Astrocyte of the cerebellum (primary cell): ENCODE measurements at regions not wholly inside any gene's neighbourhood (a gene's known extent, or its start where the extent isn't known, plus 50 kb on each side); places are given as distances from the start of the nearest gene placed in this dataset.
A peak's percentile ranks its signal among the peaks of the same experiment; 100 is the strongest.

ENCODE experiments used
- DNase-seq: peaks from one replicate; pipeline ENCODE4 v3.0.0-alpha.2; 2011; ENCODE audit warnings: low read depth
- H3K4me3 ChIP-seq: 2 replicates; pipeline ENCODE4 v1.5.1; 2011; ENCODE audit warnings: mild to moderate bottlenecking, low read depth, low read length, moderate library complexity
- in situ Hi-C: cut with HindIII; loops from 2 replicates; pipeline ENCODE4 v1.10.0; 2017; ENCODE audit warnings: low sequenced_read_pairs
- TF ChIP-seq, protein P1 (sequence below): IDR thresholded peaks from 2 replicates; pipeline ENCODE4 v1.5.1; 2012; ENCODE audit warnings: low read length, low read depth, moderate library complexity, mild to moderate bottlenecking; ENCODE audit errors: missing control alignments

DNA sequence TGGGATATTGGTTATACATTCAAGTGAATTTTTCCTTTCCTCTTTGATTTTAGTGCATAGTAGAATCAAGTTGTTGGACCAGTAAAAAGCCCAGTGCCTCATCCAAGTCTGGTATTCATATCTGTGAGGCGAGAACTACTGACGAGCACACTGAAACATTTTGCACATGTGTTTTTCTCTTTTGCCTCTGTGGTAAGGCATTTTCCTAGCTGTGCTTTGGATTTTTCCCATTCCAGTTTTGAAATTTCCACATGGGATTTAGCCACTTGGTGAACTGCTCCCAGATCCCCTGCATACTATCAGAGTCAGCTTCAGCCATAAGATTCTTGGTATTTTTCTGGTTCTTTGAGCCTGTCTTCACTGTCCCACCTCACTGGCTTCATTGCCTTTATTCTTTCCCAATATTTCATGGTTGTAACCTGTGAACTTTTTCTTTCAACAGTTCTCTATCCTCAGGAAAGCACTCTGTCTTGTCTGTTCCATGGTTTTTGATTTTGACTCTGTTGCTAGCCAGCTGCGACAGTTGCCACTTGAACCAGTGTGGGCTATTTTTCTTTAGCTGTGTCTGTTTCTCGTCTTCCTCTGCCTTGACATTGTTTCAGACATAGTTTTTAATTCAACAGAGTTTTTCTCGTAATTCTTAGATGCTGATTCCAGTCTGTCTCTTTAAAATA, 239.0 kb downstream of the REEP3 start:
- TF ChIP-seq, protein P1, sequence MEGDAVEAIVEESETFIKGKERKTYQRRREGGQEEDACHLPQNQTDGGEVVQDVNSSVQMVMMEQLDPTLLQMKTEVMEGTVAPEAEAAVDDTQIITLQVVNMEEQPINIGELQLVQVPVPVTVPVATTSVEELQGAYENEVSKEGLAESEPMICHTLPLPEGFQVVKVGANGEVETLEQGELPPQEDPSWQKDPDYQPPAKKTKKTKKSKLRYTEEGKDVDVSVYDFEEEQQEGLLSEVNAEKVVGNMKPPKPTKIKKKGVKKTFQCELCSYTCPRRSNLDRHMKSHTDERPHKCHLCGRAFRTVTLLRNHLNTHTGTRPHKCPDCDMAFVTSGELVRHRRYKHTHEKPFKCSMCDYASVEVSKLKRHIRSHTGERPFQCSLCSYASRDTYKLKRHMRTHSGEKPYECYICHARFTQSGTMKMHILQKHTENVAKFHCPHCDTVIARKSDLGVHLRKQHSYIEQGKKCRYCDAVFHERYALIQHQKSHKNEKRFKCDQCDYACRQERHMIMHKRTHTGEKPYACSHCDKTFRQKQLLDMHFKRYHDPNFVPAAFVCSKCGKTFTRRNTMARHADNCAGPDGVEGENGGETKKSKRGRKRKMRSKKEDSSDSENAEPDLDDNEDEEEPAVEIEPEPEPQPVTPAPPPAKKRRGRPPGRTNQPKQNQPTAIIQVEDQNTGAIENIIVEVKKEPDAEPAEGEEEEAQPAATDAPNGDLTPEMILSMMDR, result no peak
- H3K4me3 ChIP-seq, result no peak overlapping the region
- no peak for DNase-seq
- in situ Hi-C loops, result no loop called here

DNA sequence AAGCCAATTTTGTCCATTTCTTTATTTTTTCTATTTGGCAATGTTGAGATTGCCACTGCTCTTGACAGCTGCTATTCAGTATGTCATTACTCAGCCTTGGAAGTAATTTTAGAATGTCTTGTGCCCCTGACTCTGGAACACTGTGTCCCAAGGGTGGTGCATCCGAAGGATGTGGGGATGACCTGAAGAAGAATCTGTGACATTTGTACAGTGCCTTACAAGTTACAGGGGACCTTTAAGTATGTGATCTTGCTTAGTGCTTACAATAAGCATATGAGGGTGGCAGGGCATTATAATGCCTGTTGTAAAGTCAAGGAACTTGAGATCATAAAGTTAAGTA, 239.5 kb downstream of the REEP3 start:
- no peak for DNase-seq
- H3K4me3 ChIP-seq, result no peak overlapping the region
- TF ChIP-seq, protein P1, result no peak
- in situ Hi-C loops, result no loop called here

DNA sequence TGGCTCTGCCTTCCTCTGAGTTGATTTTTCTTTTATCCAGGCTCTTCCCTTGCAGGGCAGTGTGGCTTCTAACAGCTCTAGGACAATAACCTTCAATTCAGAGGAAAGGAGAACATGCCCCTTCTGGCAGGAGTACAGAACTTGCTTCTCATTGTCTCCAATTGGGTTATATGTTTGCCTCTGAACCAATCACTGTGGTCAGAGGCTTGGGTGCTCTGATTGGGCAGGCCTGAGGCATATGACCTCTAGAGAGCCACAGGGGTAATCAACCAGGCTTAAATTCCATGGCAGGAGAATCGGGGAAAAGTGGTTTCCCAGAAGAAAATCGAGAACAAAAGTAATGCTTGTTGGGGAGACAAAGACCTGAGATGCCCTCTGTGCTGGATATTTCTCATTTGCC, 240.0 kb downstream of the REEP3 start:
- TF ChIP-seq, protein P1, result no peak
- H3K4me3 ChIP-seq, result no peak overlapping the region
- no peak for DNase-seq
- in situ Hi-C loops, result no loop called here

DNA sequence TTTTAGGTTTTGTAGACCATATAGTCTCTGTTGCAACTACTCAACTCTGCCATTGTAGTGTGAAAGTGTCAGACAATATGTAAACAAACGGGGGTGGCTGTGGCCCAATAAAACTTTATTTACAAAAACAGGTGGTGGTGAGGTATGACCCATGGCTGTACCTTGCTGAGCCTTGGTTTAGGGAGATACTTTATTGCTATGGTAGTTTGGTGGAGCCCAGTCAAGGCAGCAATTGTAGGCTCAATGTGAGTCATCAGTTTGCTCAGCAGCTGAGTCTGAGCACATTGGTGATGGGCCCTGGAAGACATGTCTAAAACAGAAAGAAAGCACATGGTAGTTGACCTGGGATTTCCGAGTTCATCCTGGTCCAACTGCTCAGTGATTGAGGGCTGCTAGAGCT, 242.5 kb downstream of the REEP3 start:
- no peak for DNase-seq
- in situ Hi-C loops, result no loop called here
- no peak overlapping the region for H3K4me3 ChIP-seq
- TF ChIP-seq, protein P1, result no peak

DNA sequence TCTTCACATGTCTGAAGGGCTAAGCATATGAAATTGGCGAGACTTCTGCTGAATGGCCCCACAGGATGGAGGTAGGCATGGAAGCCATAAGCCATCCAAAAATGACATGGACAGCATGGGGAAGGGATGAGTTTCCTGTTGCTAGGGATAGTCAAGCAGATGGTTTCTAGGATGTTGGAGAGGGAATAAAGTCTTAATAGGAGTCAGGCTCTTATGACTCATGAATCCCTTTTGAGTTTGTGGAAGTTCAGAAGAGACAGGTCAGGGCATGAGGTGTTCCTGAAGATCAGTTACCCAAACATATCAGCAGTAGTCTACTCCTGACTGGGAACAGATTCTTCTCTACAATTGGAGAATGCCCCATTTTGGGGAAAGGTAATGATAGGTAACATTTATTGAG, 243.9 kb downstream of the REEP3 start:
- H3K4me3 ChIP-seq, result no peak overlapping the region
- in situ Hi-C loops, result no loop called here
- DNase-seq, result no peak
- TF ChIP-seq, protein P1, result no peak

DNA sequence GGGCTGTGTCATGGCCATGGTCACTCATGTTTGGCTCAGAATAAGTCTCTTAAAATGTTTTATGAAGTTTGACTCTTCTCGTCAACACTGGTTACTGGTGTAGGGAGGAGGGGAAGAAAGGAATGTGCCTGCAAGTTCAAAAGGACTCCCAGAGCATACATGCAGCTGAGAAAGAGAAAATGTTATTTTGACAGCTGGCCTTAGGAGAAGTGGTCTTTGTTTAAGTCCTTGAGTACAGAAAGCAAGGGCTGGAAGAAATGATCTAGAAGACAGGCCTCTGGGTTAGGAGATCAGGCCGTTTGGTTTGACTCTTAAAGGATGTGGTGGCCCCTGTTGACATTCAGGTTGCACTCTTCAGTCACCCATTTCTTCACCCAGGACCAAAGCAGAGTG, 245.5 kb downstream of the REEP3 start:
- TF ChIP-seq, protein P1, result no peak
- DNase-seq, result peak; percentile 46
- H3K4me3 ChIP-seq, result no peak overlapping the region
- in situ Hi-C loops, result no loop called here
